ENCODE measurements at regions not wholly inside any gene's neighbourhood (a gene's known extent, or its start where the extent isn't known, plus 50 kb on each side); places are given as distances from the start of the nearest gene placed in this dataset.

DNA sequence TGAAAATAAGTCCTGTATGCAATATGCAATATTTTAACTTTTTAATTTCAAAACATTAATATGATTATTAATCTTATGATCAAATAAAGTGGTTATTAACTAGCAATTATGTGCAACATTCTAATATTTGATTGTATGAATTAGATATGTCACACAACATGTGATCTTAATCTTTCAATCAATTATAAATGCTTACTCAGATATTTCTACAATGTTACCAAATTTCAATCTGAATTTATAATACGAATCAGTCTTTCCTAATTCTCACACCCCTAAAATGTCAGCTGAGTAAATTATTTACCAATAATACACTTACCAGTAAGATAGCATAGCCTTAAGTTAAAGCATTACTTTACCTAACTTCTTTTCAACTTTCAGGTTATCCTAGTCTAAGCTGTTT lies 186.3 kb downstream of the CALCRL start:
- TF ChIP-seq ZFX (IDR thresholded peaks at IDR 0.05; ENCODE audit: borderline replicate concordance) = no peak
- TF ChIP-seq, protein P1, sequence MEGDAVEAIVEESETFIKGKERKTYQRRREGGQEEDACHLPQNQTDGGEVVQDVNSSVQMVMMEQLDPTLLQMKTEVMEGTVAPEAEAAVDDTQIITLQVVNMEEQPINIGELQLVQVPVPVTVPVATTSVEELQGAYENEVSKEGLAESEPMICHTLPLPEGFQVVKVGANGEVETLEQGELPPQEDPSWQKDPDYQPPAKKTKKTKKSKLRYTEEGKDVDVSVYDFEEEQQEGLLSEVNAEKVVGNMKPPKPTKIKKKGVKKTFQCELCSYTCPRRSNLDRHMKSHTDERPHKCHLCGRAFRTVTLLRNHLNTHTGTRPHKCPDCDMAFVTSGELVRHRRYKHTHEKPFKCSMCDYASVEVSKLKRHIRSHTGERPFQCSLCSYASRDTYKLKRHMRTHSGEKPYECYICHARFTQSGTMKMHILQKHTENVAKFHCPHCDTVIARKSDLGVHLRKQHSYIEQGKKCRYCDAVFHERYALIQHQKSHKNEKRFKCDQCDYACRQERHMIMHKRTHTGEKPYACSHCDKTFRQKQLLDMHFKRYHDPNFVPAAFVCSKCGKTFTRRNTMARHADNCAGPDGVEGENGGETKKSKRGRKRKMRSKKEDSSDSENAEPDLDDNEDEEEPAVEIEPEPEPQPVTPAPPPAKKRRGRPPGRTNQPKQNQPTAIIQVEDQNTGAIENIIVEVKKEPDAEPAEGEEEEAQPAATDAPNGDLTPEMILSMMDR (IDR thresholded peaks at IDR 0.05) = no peak
- H3K27ac ChIP-seq = no peak overlapping the region

DNA sequence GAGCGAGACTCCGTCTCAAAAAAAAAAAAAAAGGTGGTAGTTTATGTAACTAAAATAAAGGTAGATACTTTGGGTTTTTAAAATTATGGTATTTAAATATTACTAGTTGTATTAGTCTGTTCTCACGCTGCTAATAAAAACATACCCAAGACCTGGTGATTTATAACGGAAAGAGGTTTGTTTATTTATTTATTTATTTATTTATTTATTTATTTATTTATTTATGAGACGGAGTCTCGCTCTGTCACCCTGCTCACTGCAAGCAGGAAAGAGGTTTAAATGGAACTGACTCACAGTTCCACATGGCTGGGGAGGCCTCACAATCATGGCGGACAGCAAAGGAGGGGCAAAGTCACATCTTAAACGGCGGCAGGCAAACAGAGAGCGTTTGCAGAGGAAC lies 196.0 kb downstream of the CALCRL start:
- TF ChIP-seq, protein P1 (IDR thresholded peaks at IDR 0.05) = no peak
- no peak for TF ChIP-seq ZFX (IDR thresholded peaks at IDR 0.05; ENCODE audit: borderline replicate concordance)
- H3K27ac ChIP-seq = no peak overlapping the region

DNA sequence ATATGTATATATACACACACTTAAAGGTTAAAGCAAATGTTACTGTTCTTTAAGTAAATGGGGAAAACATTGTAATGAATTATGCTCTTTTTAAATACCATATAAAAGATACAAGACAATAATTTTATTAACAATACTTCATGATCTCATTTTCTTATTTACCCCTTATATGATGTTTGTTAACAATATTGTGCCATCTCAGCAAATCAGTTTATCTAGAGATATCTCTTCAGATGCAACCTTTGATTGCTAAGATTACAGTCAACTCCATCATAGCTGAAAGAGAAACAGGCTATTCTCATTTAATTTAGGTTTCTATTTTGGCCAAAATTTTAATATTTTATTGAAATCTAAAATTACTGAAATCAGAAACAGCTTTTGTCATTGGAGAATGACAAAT lies 197.9 kb downstream of the CALCRL start:
- no peak overlapping the region for H3K27ac ChIP-seq
- TF ChIP-seq ZFX (IDR thresholded peaks at IDR 0.05; ENCODE audit: borderline replicate concordance) = no peak
- TF ChIP-seq, protein P1 (IDR thresholded peaks at IDR 0.05) = no peak

DNA sequence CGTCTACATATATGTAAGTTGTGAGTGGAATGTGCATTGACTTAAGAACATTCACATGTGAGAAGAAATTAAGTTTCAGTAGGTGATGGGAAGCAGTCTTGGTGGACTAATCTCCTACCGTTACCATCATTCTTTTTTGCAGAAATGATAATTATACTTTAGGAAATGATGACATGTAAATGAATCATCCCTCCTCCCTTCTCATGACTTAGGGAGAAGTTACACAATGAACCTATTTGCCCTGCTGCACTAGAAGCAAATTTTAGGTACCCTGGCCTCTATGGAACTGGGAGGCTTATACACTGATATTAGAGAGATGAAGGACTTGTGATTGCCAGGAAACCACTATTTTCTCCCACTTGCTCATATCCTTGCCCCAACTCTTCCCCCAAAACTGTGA lies 214.2 kb downstream of the CALCRL start:
- no peak overlapping the region for H3K27ac ChIP-seq

DNA sequence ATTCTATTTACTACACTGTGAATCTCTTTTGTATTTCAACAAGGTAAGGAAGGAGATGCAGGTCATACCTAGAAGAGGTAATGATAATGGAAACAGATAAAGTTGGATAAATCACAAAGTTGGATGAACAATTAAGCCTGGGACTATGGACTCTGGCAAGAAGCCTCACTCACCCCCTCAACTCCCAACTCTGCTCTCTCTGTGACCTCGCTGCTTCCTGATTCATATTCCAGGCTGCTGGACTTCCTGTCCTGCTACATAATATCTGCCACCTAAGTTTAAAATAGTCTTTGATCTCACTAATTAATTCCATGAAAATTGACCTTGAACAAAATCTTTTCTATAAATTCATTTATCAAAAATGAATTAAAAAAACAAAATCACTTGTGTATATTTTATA lies 215.3 kb downstream of the CALCRL start:
- no peak overlapping the region for H3K27ac ChIP-seq
- TF ChIP-seq ZFX (IDR thresholded peaks at IDR 0.05; ENCODE audit: borderline replicate concordance) = no peak
- TF ChIP-seq, protein P1 (IDR thresholded peaks at IDR 0.05) = no peak

More for the DNA sequence above, 214.2 kb downstream of the CALCRL start:
- TF ChIP-seq, protein P1 (IDR thresholded peaks at IDR 0.05) = no peak
- no peak for TF ChIP-seq ZFX (IDR thresholded peaks at IDR 0.05; ENCODE audit: borderline replicate concordance)

DNA sequence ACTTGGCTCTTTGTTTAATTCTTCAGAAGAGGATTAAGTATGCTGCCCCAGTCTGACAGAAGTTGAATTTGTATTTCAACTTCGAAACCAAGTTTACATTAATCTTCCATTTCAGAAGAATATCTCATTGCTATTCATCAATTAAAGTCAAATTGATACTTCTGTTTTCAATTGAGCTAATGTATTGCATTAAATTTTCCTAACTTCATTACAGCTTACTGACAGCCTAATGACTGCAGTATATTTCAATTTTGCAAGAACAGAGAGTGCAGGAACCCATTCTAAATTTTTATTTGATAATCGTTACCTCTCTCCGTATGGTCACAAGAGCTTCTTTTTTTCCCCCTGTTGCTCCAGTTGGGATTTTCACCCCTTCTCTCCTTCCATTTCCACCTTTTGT lies 218.0 kb downstream of the CALCRL start:
- no peak overlapping the region for H3K27ac ChIP-seq
- no peak for TF ChIP-seq ZFX (IDR thresholded peaks at IDR 0.05; ENCODE audit: borderline replicate concordance)
- TF ChIP-seq, protein P1 (IDR thresholded peaks at IDR 0.05) = no peak

DNA sequence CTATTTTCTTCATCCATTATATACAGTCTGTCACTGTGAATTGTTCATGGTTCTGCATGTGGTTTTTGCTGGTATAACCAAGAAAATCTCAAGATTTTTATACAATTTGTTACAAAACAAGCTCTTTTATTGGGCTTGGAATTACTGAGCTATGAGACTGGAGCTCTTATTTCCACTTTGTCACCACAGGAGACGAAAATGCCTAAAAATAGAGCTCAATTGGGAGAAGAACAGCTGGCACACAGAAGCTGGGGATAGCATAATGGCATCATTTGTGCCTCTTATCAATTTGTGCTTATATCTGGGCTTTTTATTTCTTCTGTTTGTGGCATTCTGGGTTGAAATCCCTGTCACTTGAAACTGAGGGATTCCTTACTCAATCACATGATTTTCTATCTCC lies 219.1 kb downstream of the CALCRL start:
- no peak overlapping the region for H3K27ac ChIP-seq
- TF ChIP-seq ZFX (IDR thresholded peaks at IDR 0.05; ENCODE audit: borderline replicate concordance) = no peak

DNA sequence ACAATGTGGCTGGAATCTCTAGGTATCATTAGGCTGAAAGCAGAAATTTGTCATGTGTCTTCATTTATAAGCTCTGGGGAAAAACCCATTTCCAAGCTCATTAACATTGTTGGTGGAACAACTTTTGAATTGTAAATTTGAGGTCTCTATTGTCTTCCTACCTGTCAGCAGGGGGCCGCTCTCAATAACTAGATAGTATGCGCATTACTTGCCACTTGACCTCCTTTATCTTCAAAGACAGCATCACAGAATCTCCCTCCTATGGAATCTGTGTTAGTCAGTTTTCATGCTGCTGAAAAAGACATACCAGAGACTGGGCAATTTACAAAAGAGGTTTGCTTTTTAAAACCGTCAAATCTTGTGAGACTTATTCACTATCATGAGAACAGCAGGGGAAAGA lies 223.1 kb downstream of the CALCRL start:
- TF ChIP-seq ZFX (IDR thresholded peaks at IDR 0.05; ENCODE audit: borderline replicate concordance) = no peak
- TF ChIP-seq, protein P1 (IDR thresholded peaks at IDR 0.05) = no peak
- H3K27ac ChIP-seq = no peak overlapping the region
